HG03039 (cell line): ENCODE measurements at regions not wholly inside any gene's neighbourhood (a gene's known extent, or its start where the extent isn't known, plus 50 kb on each side); places are given as distances from the start of the nearest gene placed in this dataset.
"Not testable (repeated sequence)": the region's sequence is repeated elsewhere in the genome, so short reads cannot be mapped to it uniquely, and the experiment has no call there.

Experiments used
- ATAC-seq: cut with Tn5 transposase; IDR thresholded peaks from one replicate; pipeline ENCODE4 v1.9.1; 2021; ENCODE audit warnings: mild to moderate bottlenecking, moderate library complexity; ENCODE audit not compliant: unreplicated experiment

GRCh38 chr4:159632031-159632430 is 529.2 kb downstream of the RAPGEF2 start:
- ATAC-seq, result no peak

GRCh38 chr4:159639671-159640323 is 536.9 kb downstream of the RAPGEF2 start:
- no peak for ATAC-seq

- no peak for ATAC-seq
Observed at GRCh38 chr4:159649237-159649636, 546.4 kb downstream of the RAPGEF2 start.

- no peak for ATAC-seq
Observed at GRCh38 chr4:159652871-159653270, 550.0 kb downstream of the RAPGEF2 start.

- no peak for ATAC-seq
Observed at GRCh38 chr4:159655547-159655946, 552.7 kb downstream of the RAPGEF2 start.

GRCh38 chr4:159669094-159669493 is 566.2 kb downstream of the RAPGEF2 start:
- ATAC-seq, result no peak

GRCh38 chr4:159673221-159673620 is 570.3 kb downstream of the RAPGEF2 start:
- no peak for ATAC-seq

GRCh38 chr4:159674241-159674640 is 571.4 kb downstream of the RAPGEF2 start:
- ATAC-seq, result no peak

- no peak for ATAC-seq
Observed at GRCh38 chr4:159677521-159677920, 574.6 kb downstream of the RAPGEF2 start.

- ATAC-seq, result no peak
Observed at GRCh38 chr4:159682996-159683395, 580.1 kb downstream of the RAPGEF2 start.

- no peak for ATAC-seq
Observed at GRCh38 chr4:159684061-159684460, 581.2 kb downstream of the RAPGEF2 start.

GRCh38 chr4:159685340-159686092 is 582.6 kb downstream of the RAPGEF2 start:
- no peak for ATAC-seq

GRCh38 chr4:159689526-159689925 is 586.6 kb downstream of the RAPGEF2 start:
- ATAC-seq, result no peak

GRCh38 chr4:159697322-159698283 is 594.7 kb downstream of the RAPGEF2 start:
- no peak for ATAC-seq

- ATAC-seq, result no peak
Observed at GRCh38 chr4:159698336-159698735, 595.5 kb downstream of the RAPGEF2 start.

GRCh38 chr4:159702200-159702599 is 599.3 kb downstream of the RAPGEF2 start:
- no peak for ATAC-seq

- no peak for ATAC-seq
Observed at GRCh38 chr4:159705334-159705733, 602.5 kb downstream of the RAPGEF2 start.

- no peak for ATAC-seq
Observed at GRCh38 chr4:159706704-159707103, 603.8 kb downstream of the RAPGEF2 start.

GRCh38 chr4:159715180-159715579 is 612.3 kb downstream of the RAPGEF2 start:
- ATAC-seq, result not testable (repeated sequence)

GRCh38 chr4:159719531-159719930 is 616.7 kb downstream of the RAPGEF2 start:
- no peak for ATAC-seq

- ATAC-seq, result no peak
Observed at GRCh38 chr4:159722052-159722451, 619.2 kb downstream of the RAPGEF2 start.
